SK-N-SH treated with all-trans-retinoic acid at 6 μM for 48 hours (cell line): ENCODE measurements at regions not wholly inside any gene's neighbourhood (a gene's known extent, or its start where the extent isn't known, plus 50 kb on each side); places are given as distances from the start of the nearest gene placed in this dataset.

Experiments
- ATAC-seq: fragments of 200-7000 bp; cut with Tn5 transposase; 3 replicates; pipeline ENCODE4 v1.9.1; 2020; ENCODE audit warnings: mild to moderate bottlenecking, moderate library complexity
- ARNTL ChIP-seq: fragments of 450-650 bp; formaldehyde crosslinking; IDR thresholded peaks from 2 replicates; pipeline ENCODE4 v1.5.0; 2020; ENCODE audit warnings: low read depth, mild to moderate bottlenecking, moderate library complexity, borderline replicate concordance
- BACH2 ChIP-seq: fragments of 250-450 bp; sonication (Bioruptor Pico); IDR thresholded peaks from 2 replicates; pipeline ENCODE4 v1.9.0; 2021; ENCODE audit warnings: mild to moderate bottlenecking, borderline replicate concordance
- CREB5 ChIP-seq: fragments of 250-450 bp; sonication (Bioruptor Pico); IDR thresholded peaks from 2 replicates; pipeline ENCODE4 v1.5.1; 2020; ENCODE audit warnings: low read depth, mild to moderate bottlenecking, moderate library complexity
- CSDC2 ChIP-seq: fragments of 250-450 bp; sonication (Bioruptor Pico); IDR thresholded peaks from 2 replicates; pipeline ENCODE4 v1.5.0; 2020; ENCODE audit warnings: mild to moderate bottlenecking, moderate library complexity
- CSRNP3 ChIP-seq: fragments of 250-450 bp; sonication (Bioruptor Pico); IDR thresholded peaks from 2 replicates; pipeline ENCODE4 v1.5.1; 2021; ENCODE audit warnings: mild to moderate bottlenecking, moderate library complexity
- ESRRG ChIP-seq: fragments of 250-450 bp; sonication (Bioruptor Pico); IDR thresholded peaks from 2 replicates; pipeline ENCODE4 v1.6.1; 2021; ENCODE audit warnings: mild to moderate bottlenecking
- GLIS3 ChIP-seq: fragments of 250-450 bp; sonication (Bioruptor Pico); IDR thresholded peaks from 2 replicates; pipeline ENCODE4 v1.5.0; 2020; ENCODE audit warnings: mild to moderate bottlenecking, moderate library complexity
- ISL1 ChIP-seq: fragments of 250-450 bp; sonication (Bioruptor Pico); IDR thresholded peaks from 2 replicates; pipeline ENCODE4 v2.1.2; 2022; ENCODE audit warnings: mild to moderate bottlenecking, moderate library complexity
- OSR1 ChIP-seq: fragments of 250-450 bp; sonication (Bioruptor Pico); IDR thresholded peaks from 2 replicates; pipeline ENCODE4 v1.8.0; 2022; ENCODE audit warnings: moderate library complexity, mild to moderate bottlenecking, inconsistent platforms
- PATZ1 ChIP-seq: fragments of 250-450 bp; sonication (Bioruptor Pico); IDR thresholded peaks from 2 replicates; pipeline ENCODE4 v1.8.0; 2020; ENCODE audit warnings: mild to moderate bottlenecking, moderate library complexity, borderline replicate concordance
- RARB ChIP-seq: fragments of 250-450 bp; sonication (Bioruptor Pico); IDR thresholded peaks from 2 replicates; pipeline ENCODE4 v1.8.0; 2021; ENCODE audit warnings: mild to moderate bottlenecking, moderate library complexity
- SNAI2 ChIP-seq: fragments of 250-450 bp; sonication (Bioruptor Pico); IDR thresholded peaks from 2 replicates; pipeline ENCODE4 v1.5.0; 2020; ENCODE audit warnings: mild to moderate bottlenecking, moderate library complexity
- TOX ChIP-seq: fragments of 250-450 bp; sonication (Bioruptor Pico); IDR thresholded peaks from 2 replicates; pipeline ENCODE4 v1.8.0; 2021; ENCODE audit warnings: mild to moderate bottlenecking, moderate library complexity, borderline replicate concordance
- TSHZ2 ChIP-seq: fragments of 250-450 bp; sonication (Bioruptor Pico); IDR thresholded peaks from 2 replicates; pipeline ENCODE4 v1.5.0; 2020; ENCODE audit warnings: mild to moderate bottlenecking, moderate library complexity
- ZC3H10 ChIP-seq: fragments of 250-450 bp; sonication (Bioruptor Pico); IDR thresholded peaks from 2 replicates; pipeline ENCODE4 v1.5.1; 2021; ENCODE audit warnings: mild to moderate bottlenecking, moderate library complexity
- ZFP3 ChIP-seq: fragments of 250-450 bp; sonication (Bioruptor Pico); IDR thresholded peaks from 2 replicates; pipeline ENCODE4 v1.5.0; 2020; ENCODE audit warnings: mild to moderate bottlenecking, moderate library complexity
- ZFP30 ChIP-seq: fragments of 450-650 bp; formaldehyde crosslinking; IDR thresholded peaks from 2 replicates; pipeline ENCODE4 v1.5.0; 2022; ENCODE audit warnings: mild to moderate bottlenecking, moderate library complexity
- ZNF565 ChIP-seq: fragments of 450-650 bp; formaldehyde crosslinking; conservative IDR thresholded peaks from 2 replicates; pipeline ENCODE4 v1.5.0; 2020; ENCODE audit warnings: low read depth, mild to moderate bottlenecking, moderate library complexity
- ZNF70 ChIP-seq: fragments of 450-650 bp; formaldehyde crosslinking; IDR thresholded peaks from 2 replicates; pipeline ENCODE4 v1.5.0; 2020; ENCODE audit warnings: mild to moderate bottlenecking, moderate library complexity
- ZNF8 ChIP-seq: fragments of 450-650 bp; formaldehyde crosslinking; IDR thresholded peaks from 2 replicates; pipeline ENCODE4 v1.5.0; 2020; ENCODE audit warnings: mild to moderate bottlenecking, moderate library complexity

- TF ChIP-seq TSHZ2 (CRISPR knock-in tag): no peak
- no peak for TF ChIP-seq ISL1 (CRISPR knock-in tag)
- no peak for TF ChIP-seq GLIS3 (CRISPR knock-in tag)
- no peak for TF ChIP-seq CSDC2
- TF ChIP-seq ARNTL (CRISPR knock-in tag): no peak
- TF ChIP-seq BACH2 (CRISPR knock-in tag): no peak
These were observed 694.9 kb upstream of the KLHL29 start (continued) for GRCh38 chr2:22690096-22690495.

- TF ChIP-seq CSRNP3 (CRISPR knock-in tag): no peak
- no peak for TF ChIP-seq ESRRG (CRISPR knock-in tag)
- TF ChIP-seq BACH2 (CRISPR knock-in tag): no peak
- TF ChIP-seq TOX (CRISPR knock-in tag): no peak
- ATAC-seq: no peak
These were observed 693.3 kb upstream of the KLHL29 start for GRCh38 chr2:22691666-22692065.

- TF ChIP-seq OSR1 (CRISPR knock-in tag) (no peak), ZFP30 (CRISPR knock-in tag) (no peak), PATZ1 (no peak), ISL1 (CRISPR knock-in tag) (no peak), ZNF8 (CRISPR knock-in tag) (no peak), ZFP3 (no peak), ZNF70 (CRISPR knock-in tag) (no peak), TOX (CRISPR knock-in tag) (no peak), GLIS3 (CRISPR knock-in tag) (no peak), CSDC2 (no peak), CREB5 (no peak)
- no peak for ATAC-seq
These were observed 692.2 kb upstream of the KLHL29 start for GRCh38 chr2:22692746-22693145.

GRCh38 chr2:22694300-22694699, 690.7 kb upstream of the KLHL29 start:
- no peak for ATAC-seq
- no peak for TF ChIP-seq ZFP30 (CRISPR knock-in tag)
- no peak for TF ChIP-seq SNAI2
- TF ChIP-seq TSHZ2 (CRISPR knock-in tag): no peak
- TF ChIP-seq OSR1 (CRISPR knock-in tag): no peak
- TF ChIP-seq ZC3H10: no peak
- no peak for TF ChIP-seq ZNF8 (CRISPR knock-in tag)
- TF ChIP-seq ZNF565: no peak
- no peak for TF ChIP-seq ESRRG (CRISPR knock-in tag)
- no peak for TF ChIP-seq ISL1 (CRISPR knock-in tag)
- no peak for TF ChIP-seq RARB (CRISPR knock-in tag)
- no peak for TF ChIP-seq BACH2 (CRISPR knock-in tag)
- TF ChIP-seq CSRNP3 (CRISPR knock-in tag): no peak
- no peak for TF ChIP-seq CSDC2
- TF ChIP-seq GLIS3 (CRISPR knock-in tag): no peak
- TF ChIP-seq PATZ1: no peak
- TF ChIP-seq TOX (CRISPR knock-in tag): no peak
